KMS-11 (cell line): ENCODE measurements at regions not wholly inside any gene's neighbourhood (a gene's known extent, or its start where the extent isn't known, plus 50 kb on each side); places are given as distances from the start of the nearest gene placed in this dataset.
"Not testable (repeated sequence)": the region's sequence is repeated elsewhere in the genome, so short reads cannot be mapped to it uniquely, and the experiment has no call there.

Source experiments
- H2AFZ ChIP-seq: fragments of 200-600 bp; sonication (generic); 2 replicates; pipeline ENCODE4 v1.6.1; 2016; ENCODE audit warnings: antibody characterized with exemption, mixed run types, low read depth
- H3K27ac ChIP-seq: fragments of 200-600 bp; sonication (generic); 2 replicates; pipeline ENCODE4 v1.6.1; 2016; ENCODE audit warnings: mild to moderate bottlenecking, mixed run types
- H3K27me3 ChIP-seq: fragments of 200-600 bp; sonication (generic); 2 replicates; pipeline ENCODE4 v1.6.1; 2017; ENCODE audit warnings: mild to moderate bottlenecking, low read depth, mixed run types, moderate library complexity; ENCODE audit not compliant: insufficient read depth
- H3K36me3 ChIP-seq: fragments of 200-600 bp; sonication (generic); 2 replicates; pipeline ENCODE4 v1.6.1; 2017; ENCODE audit warnings: mild to moderate bottlenecking, mixed run types; ENCODE audit not compliant: insufficient read depth
- H3K4me1 ChIP-seq: fragments of 200-600 bp; sonication (generic); 2 replicates; pipeline ENCODE4 v1.6.1; 2016; ENCODE audit warnings: mild to moderate bottlenecking, low read depth, mixed run types; ENCODE audit not compliant: poor library complexity, severe bottlenecking
- H3K4me2 ChIP-seq: fragments of 200-600 bp; sonication (generic); 2 replicates; pipeline ENCODE4 v1.7.0; 2016; ENCODE audit warnings: mild to moderate bottlenecking, mixed run types
- H3K4me3 ChIP-seq: fragments of 200-600 bp; sonication (generic); IDR thresholded peaks from 2 replicates; pipeline ENCODE4 v1.6.1; 2017; ENCODE audit warnings: low read depth, low read length, mixed read lengths; ENCODE audit not compliant: insufficient read depth
- H3K79me2 ChIP-seq: fragments of 200-600 bp; sonication (generic); 2 replicates; pipeline ENCODE4 v1.6.1; 2016; ENCODE audit warnings: low read depth, mixed run types; ENCODE audit not compliant: insufficient read depth
- H3K9ac ChIP-seq: fragments of 200-600 bp; sonication (generic); 2 replicates; pipeline ENCODE4 v1.6.1; 2016; ENCODE audit warnings: mild to moderate bottlenecking, mixed run types
- H4K20me1 ChIP-seq: fragments of 200-600 bp; sonication (generic); 2 replicates; pipeline ENCODE4 v1.6.1; 2016; ENCODE audit warnings: mild to moderate bottlenecking, mixed run types; ENCODE audit not compliant: insufficient read depth
- TF ChIP-seq, protein P1 (sequence below): fragments of 200-600 bp; sonication (generic); conservative IDR thresholded peaks from 2 replicates; pipeline ENCODE4 v1.6.1; 2017; ENCODE audit warnings: low read depth, mild to moderate bottlenecking, antibody characterized with exemption, low read length, moderate library complexity, mixed read lengths

DNA sequence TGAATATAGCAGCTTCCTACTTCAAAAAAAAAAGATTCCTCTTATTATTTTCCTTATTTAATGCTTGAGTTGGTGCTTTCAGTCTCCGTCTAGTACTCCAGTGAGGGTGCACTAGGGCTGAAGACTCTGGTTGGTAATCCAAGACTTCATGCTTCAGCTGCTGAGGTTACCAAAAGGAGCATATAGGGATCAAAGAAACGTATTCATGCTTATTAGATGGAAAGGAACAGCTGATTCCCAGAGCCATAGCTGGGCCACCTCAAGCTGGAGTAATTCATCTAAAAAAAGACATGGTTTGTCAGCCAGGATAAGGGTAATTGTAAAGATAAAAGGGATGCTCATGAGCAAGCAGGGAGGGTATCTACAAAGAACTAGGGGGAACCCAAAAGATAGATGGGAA, 131.7 kb upstream of the FAM47B start:
- Histone ChIP-seq H3K4me3 (no peak overlapping the region), H3K36me3 (no peaks in the 10 kb centered on the region), H3K4me2 (no peak overlapping the region), H3K27ac (no peak overlapping the region), H3K9ac (no peak overlapping the region), H3K79me2 (no peaks in the 10 kb centered on the region), H3K27me3 (no peaks in the 10 kb centered on the region), H4K20me1 (no peaks in the 10 kb centered on the region), H3K4me1 (peaks cover 6% of the 10 kb centered on the region), H2AFZ (no peak overlapping the region)
- TF ChIP-seq, protein P1, sequence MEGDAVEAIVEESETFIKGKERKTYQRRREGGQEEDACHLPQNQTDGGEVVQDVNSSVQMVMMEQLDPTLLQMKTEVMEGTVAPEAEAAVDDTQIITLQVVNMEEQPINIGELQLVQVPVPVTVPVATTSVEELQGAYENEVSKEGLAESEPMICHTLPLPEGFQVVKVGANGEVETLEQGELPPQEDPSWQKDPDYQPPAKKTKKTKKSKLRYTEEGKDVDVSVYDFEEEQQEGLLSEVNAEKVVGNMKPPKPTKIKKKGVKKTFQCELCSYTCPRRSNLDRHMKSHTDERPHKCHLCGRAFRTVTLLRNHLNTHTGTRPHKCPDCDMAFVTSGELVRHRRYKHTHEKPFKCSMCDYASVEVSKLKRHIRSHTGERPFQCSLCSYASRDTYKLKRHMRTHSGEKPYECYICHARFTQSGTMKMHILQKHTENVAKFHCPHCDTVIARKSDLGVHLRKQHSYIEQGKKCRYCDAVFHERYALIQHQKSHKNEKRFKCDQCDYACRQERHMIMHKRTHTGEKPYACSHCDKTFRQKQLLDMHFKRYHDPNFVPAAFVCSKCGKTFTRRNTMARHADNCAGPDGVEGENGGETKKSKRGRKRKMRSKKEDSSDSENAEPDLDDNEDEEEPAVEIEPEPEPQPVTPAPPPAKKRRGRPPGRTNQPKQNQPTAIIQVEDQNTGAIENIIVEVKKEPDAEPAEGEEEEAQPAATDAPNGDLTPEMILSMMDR = no peak

DNA sequence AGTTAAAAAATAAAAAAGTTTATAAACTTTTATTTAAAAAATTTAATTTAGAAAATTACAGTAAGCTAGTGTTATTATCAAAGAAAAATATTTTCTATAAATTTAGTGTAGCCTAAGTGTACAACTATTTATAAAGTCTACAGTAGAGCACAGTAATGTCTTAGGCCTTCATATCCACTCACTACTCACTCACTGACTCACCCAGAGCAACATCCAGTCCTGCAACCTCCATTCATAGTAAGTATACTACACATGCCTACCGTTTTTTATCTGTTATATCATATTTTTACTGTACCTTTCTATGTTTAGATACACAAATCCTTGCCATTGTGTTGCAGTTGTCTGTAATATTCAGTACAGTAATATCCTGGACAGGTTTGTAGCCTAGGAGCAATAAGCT, 129.0 kb upstream of the FAM47B start:
- Histone ChIP-seq H3K36me3 (no peaks in the 10 kb centered on the region), H4K20me1 (no peaks in the 10 kb centered on the region), H3K27ac (no peak overlapping the region), H3K9ac (no peak overlapping the region), H2AFZ (no peak overlapping the region), H3K79me2 (no peaks in the 10 kb centered on the region), H3K4me1 (no peaks in the 10 kb centered on the region), H3K4me3 (no peak overlapping the region), H3K4me2 (no peak overlapping the region), H3K27me3 (no peaks in the 10 kb centered on the region)
- TF ChIP-seq, protein P1 = no peak

DNA sequence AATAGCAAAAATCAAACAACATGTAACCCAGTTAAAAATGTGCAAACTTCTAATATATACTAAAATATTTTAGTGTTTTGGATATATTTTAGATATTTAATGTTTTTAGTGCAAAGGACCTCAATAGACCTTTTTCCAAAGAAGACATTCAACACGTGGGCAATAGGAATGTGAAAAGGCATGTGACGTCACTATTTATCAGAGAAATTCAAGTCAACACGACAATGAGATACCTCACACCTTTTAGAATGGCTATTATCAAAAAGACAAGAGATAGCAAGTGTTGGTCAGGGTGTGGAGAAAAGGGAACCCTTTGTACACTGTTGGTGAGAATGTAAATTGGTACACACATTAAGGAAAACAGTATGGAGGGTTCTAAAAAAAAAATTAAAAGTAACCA, 115.6 kb upstream of the FAM47B start:
- no peak overlapping the region for H3K27ac ChIP-seq
- TF ChIP-seq, protein P1 = no peak

DNA sequence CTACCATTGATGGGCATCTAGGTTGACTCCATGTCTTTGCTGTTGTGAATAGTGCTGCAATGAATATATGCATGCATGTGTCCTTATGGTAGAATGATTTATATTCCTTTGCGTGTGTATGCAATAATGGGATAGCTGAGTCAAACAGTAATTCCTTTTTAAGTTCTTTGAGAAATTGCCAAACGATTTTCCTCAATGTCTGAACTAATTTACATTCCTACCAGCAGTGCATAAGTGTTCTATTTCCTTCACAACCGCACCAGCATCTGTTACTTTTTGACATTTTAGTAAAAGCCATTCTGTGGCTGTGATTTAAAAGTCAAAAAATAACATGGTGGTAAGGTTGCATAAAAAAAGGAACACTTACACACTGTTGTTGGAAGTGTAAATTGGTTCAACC, 103.1 kb upstream of the FAM47B start:
- Histone ChIP-seq H3K4me2 (no peak overlapping the region), H3K4me3 (no peak overlapping the region), H3K36me3 (no peaks in the 10 kb centered on the region), H3K27me3 (no peaks in the 10 kb centered on the region), H3K9ac (no peak overlapping the region), H3K4me1 (no peaks in the 10 kb centered on the region), H4K20me1 (no peaks in the 10 kb centered on the region), H3K27ac (no peak overlapping the region), H2AFZ (no peak overlapping the region), H3K79me2 (no peaks in the 10 kb centered on the region)
- TF ChIP-seq, protein P1 = no peak

More for the DNA sequence above, 115.6 kb upstream of the FAM47B start:
- H3K9ac ChIP-seq = no peak overlapping the region
- no peaks in the 10 kb centered on the region for H3K79me2 ChIP-seq
- peaks cover 4% of the 10 kb centered on the region for H3K4me1 ChIP-seq
- no peaks in the 10 kb centered on the region for H3K27me3 ChIP-seq
- H3K36me3 ChIP-seq = no peaks in the 10 kb centered on the region
- H3K4me2 ChIP-seq = no peak overlapping the region
- no peaks in the 10 kb centered on the region for H4K20me1 ChIP-seq
- no peak overlapping the region for H3K4me3 ChIP-seq
- no peak overlapping the region for H2AFZ ChIP-seq

DNA sequence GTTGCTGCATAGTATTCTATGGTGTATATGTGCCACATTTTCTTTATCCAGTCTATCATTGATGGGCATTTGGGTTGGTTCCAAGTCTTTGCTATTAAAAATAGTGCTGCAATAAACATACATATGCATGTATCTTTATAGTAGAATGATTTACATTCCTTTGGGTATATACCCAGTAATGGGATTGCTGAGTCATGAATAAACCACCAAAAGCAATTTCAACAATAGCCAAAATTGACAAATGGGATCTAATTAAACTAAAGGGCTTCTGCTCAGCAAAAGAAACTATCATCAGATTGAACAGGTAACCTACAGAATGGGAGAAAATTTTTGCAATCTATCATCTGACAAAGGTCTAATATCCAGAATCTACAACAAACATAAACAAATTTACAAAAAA, 101.4 kb upstream of the FAM47B start:
- not testable (repeated sequence) for H2AFZ ChIP-seq, H3K27ac ChIP-seq, H3K4me3 ChIP-seq, H4K20me1 ChIP-seq, H3K36me3 ChIP-seq, H3K4me2 ChIP-seq, H3K79me2 ChIP-seq, H3K9ac ChIP-seq, H3K4me1 ChIP-seq, H3K27me3 ChIP-seq
